ENCODE measurements at regions not wholly inside any gene's neighbourhood (a gene's known extent, or its start where the extent isn't known, plus 50 kb on each side); places are given as distances from the start of the nearest gene placed in this dataset.

- Mint-ChIP-seq H3K27ac (no peak overlapping the region), H3K36me3 (ENCODE audit: low read depth) (no peaks in the 10 kb centered on the region), H3K4me3 (no peak overlapping the region), H3K4me1 (peaks cover 31% of the 10 kb centered on the region), H3K27me3 (ENCODE audit: low read depth) (peaks cover 13% of the 10 kb centered on the region), H3K9me3 (no peaks in the 10 kb centered on the region)
- TF ChIP-seq CTCF (IDR thresholded peaks at IDR 0.05; ENCODE audit: unreplicated experiment in 3 of 3): no peak
Observed at GRCh38 chr6:134447883-134448387, 130.0 kb upstream of the SGK1 start.

- no peaks in the 10 kb centered on the region for H3K9me3 Mint-ChIP-seq
- peaks cover 13% of the 10 kb centered on the region for H3K27me3 Mint-ChIP-seq (ENCODE audit: low read depth)
- no peak for TF ChIP-seq CTCF (IDR thresholded peaks at IDR 0.05; ENCODE audit: unreplicated experiment in 3 of 3)
- H3K36me3 Mint-ChIP-seq (ENCODE audit: low read depth): no peaks in the 10 kb centered on the region
- H3K4me1 Mint-ChIP-seq: peaks cover 31% of the 10 kb centered on the region
- peak overlapping the region in 1 of 3 experiments; percentile 2 for H3K27ac Mint-ChIP-seq
- no peak overlapping the region for H3K4me3 Mint-ChIP-seq
Observed at GRCh38 chr6:134447423-134447822, 129.5 kb upstream of the SGK1 start.

- peaks cover 31% of the 10 kb centered on the region for H3K4me1 Mint-ChIP-seq
- H3K27me3 Mint-ChIP-seq (ENCODE audit: low read depth): peaks cover 13% of the 10 kb centered on the region
- no peak for TF ChIP-seq CTCF (IDR thresholded peaks at IDR 0.05; ENCODE audit: unreplicated experiment in 3 of 3)
- peak overlapping the region; percentile 12 to 28 (median 13) for H3K27ac Mint-ChIP-seq
- H3K4me3 Mint-ChIP-seq: no peak overlapping the region
- H3K36me3 Mint-ChIP-seq (ENCODE audit: low read depth): no peaks in the 10 kb centered on the region
- H3K9me3 Mint-ChIP-seq: no peaks in the 10 kb centered on the region
Observed at GRCh38 chr6:134446896-134447295, 129.0 kb upstream of the SGK1 start.

GRCh38 chr6:134446218-134446848 is 128.4 kb upstream of the SGK1 start:
- Mint-ChIP-seq H3K27ac (peak overlapping the region; percentile 12 to 28 (median 13)), H3K4me3 (no peak overlapping the region), H3K36me3 (ENCODE audit: low read depth) (no peaks in the 10 kb centered on the region), H3K9me3 (no peaks in the 10 kb centered on the region), H3K27me3 (ENCODE audit: low read depth) (peaks cover 13% of the 10 kb centered on the region), H3K4me1 (peaks cover 31% of the 10 kb centered on the region)
- TF ChIP-seq CTCF (IDR thresholded peaks at IDR 0.05; ENCODE audit: unreplicated experiment in 3 of 3): no peak

- TF ChIP-seq CTCF (IDR thresholded peaks at IDR 0.05; ENCODE audit: unreplicated experiment in 3 of 3): no peak
- no peaks in the 10 kb centered on the region for H3K9me3 Mint-ChIP-seq
- peaks cover 4% of the 10 kb centered on the region for H3K27me3 Mint-ChIP-seq (ENCODE audit: low read depth)
- H3K4me3 Mint-ChIP-seq: no peak overlapping the region
- H3K27ac Mint-ChIP-seq: no peak overlapping the region
- H3K36me3 Mint-ChIP-seq (ENCODE audit: low read depth): no peaks in the 10 kb centered on the region
- peaks cover 14% of the 10 kb centered on the region for H3K4me1 Mint-ChIP-seq
Observed at GRCh38 chr6:134443009-134443408, 125.1 kb upstream of the SGK1 start.

- peaks cover 7% of the 10 kb centered on the region for H3K4me1 Mint-ChIP-seq
Observed at GRCh38 chr6:134442073-134442472, 124.2 kb upstream of the SGK1 start.

More at GRCh38 chr6:134442073-134442472, 124.2 kb upstream of the SGK1 start:
- H3K9me3 Mint-ChIP-seq: no peaks in the 10 kb centered on the region
- no peak overlapping the region for H3K27ac Mint-ChIP-seq
- no peaks in the 10 kb centered on the region for H3K36me3 Mint-ChIP-seq (ENCODE audit: low read depth)
- H3K4me3 Mint-ChIP-seq: no peak overlapping the region
- H3K27me3 Mint-ChIP-seq (ENCODE audit: low read depth): peaks cover 4% of the 10 kb centered on the region
- no peak for TF ChIP-seq CTCF (IDR thresholded peaks at IDR 0.05; ENCODE audit: unreplicated experiment in 3 of 3)
